HG03439 (cell line): ENCODE measurements at regions not wholly inside any gene's neighbourhood (a gene's known extent, or its start where the extent isn't known, plus 50 kb on each side); places are given as distances from the start of the nearest gene placed in this dataset.

Source experiments
- ATAC-seq: cut with Tn5 transposase; IDR thresholded peaks from one replicate; pipeline ENCODE4 v1.9.1; 2021; ENCODE audit warnings: mild to moderate bottlenecking, moderate library complexity; ENCODE audit not compliant: unreplicated experiment

GRCh38 chr1:87603626-87604025 is 274.9 kb downstream of the LMO4 start:
- ATAC-seq, result no peak

GRCh38 chr1:87612956-87613355 is 284.3 kb downstream of the LMO4 start:
- no peak for ATAC-seq

- ATAC-seq, result no peak
Observed at GRCh38 chr1:87615491-87615890, 286.8 kb downstream of the LMO4 start.

GRCh38 chr1:87615901-87616300 is 287.2 kb downstream of the LMO4 start:
- no peak for ATAC-seq

- no peak for ATAC-seq
Observed at GRCh38 chr1:87620807-87621206, 292.1 kb downstream of the LMO4 start.

- ATAC-seq, result no peak
Observed at GRCh38 chr1:87629673-87630072, 301.0 kb downstream of the LMO4 start.

GRCh38 chr1:87632232-87632631 is 303.6 kb downstream of the LMO4 start:
- no peak for ATAC-seq

GRCh38 chr1:87636198-87636892 is 307.7 kb downstream of the LMO4 start:
- no peak for ATAC-seq

- no peak for ATAC-seq
Observed at GRCh38 chr1:87638636-87639035, 310.0 kb downstream of the LMO4 start.

GRCh38 chr1:87641996-87642395 is 313.3 kb downstream of the LMO4 start:
- ATAC-seq, result no peak

GRCh38 chr1:87642581-87643221 is 314.0 kb downstream of the LMO4 start:
- no peak for ATAC-seq

- ATAC-seq, result no peak
Observed at GRCh38 chr1:87644033-87644578, 315.4 kb downstream of the LMO4 start.

GRCh38 chr1:87644579-87645190 is 316.0 kb downstream of the LMO4 start:
- no peak for ATAC-seq

- ATAC-seq, result no peak
Observed at GRCh38 chr1:87647430-87648177, 318.9 kb downstream of the LMO4 start.

GRCh38 chr1:87648323-87649119 is 319.8 kb downstream of the LMO4 start:
- ATAC-seq, result no peak

- ATAC-seq, result no peak
Observed at GRCh38 chr1:87650306-87650705, 321.6 kb downstream of the LMO4 start.

- no peak for ATAC-seq
Observed at GRCh38 chr1:87652176-87652575, 323.5 kb downstream of the LMO4 start.

- no peak for ATAC-seq
Observed at GRCh38 chr1:87665151-87665550, 336.5 kb downstream of the LMO4 start.

GRCh38 chr1:87666681-87667080 is 338.0 kb downstream of the LMO4 start:
- no peak for ATAC-seq

GRCh38 chr1:87669674-87670073 is 341.0 kb downstream of the LMO4 start:
- ATAC-seq, result no peak
